Loucy (cell line): ENCODE measurements at regions not wholly inside any gene's neighbourhood (a gene's known extent, or its start where the extent isn't known, plus 50 kb on each side); places are given as distances from the start of the nearest gene placed in this dataset.
"Not testable (repeated sequence)": the region's sequence is repeated elsewhere in the genome, so short reads cannot be mapped to it uniquely, and the experiment has no call there.

ENCODE experiments used
- H2AFZ ChIP-seq: fragments of 200-600 bp; sonication (generic); 2 replicates; pipeline ENCODE4 v1.6.0; 2016; ENCODE audit warnings: antibody characterized with exemption, mild to moderate bottlenecking, low read length, moderate library complexity
- H3F3A ChIP-seq: fragments of 200-600 bp; 2 replicates; pipeline ENCODE4 v1.6.0; 2016; ENCODE audit warnings: antibody characterized with exemption, low read depth, mild to moderate bottlenecking
- H3K27me3 ChIP-seq: fragments of 200-600 bp; sonication (generic); 2 replicates; pipeline ENCODE4 v1.6.1; 2014; ENCODE audit warnings: low read length, mild to moderate bottlenecking; ENCODE audit not compliant: insufficient read depth, poor library complexity, severe bottlenecking
- H3K36me3 ChIP-seq: fragments of 200-600 bp; sonication (generic); 2 replicates; pipeline ENCODE4 v1.6.1; 2016; ENCODE audit warnings: low read length; ENCODE audit not compliant: insufficient read depth
- H3K4me1 ChIP-seq: fragments of 200-600 bp; sonication (generic); 2 replicates; pipeline ENCODE4 v1.5.1; 2014; ENCODE audit warnings: low read length, mild to moderate bottlenecking; ENCODE audit not compliant: insufficient read depth, poor library complexity, severe bottlenecking
- H3K4me2 ChIP-seq: fragments of 200-600 bp; sonication (generic); 2 replicates; pipeline ENCODE4 v1.6.0; 2014; ENCODE audit warnings: antibody characterized with exemption, low read length, low read depth, mild to moderate bottlenecking; ENCODE audit not compliant: poor library complexity, severe bottlenecking
- H3K4me3 ChIP-seq: fragments of 200-600 bp; sonication (generic); 2 replicates; pipeline ENCODE4 v1.5.1; 2014; ENCODE audit warnings: low read length, mild to moderate bottlenecking, mixed read lengths; ENCODE audit not compliant: poor library complexity, severe bottlenecking
- H3K79me2 ChIP-seq: fragments of 200-600 bp; sonication (generic); 2 replicates; pipeline ENCODE4 v1.6.1; 2014; ENCODE audit warnings: low read length; ENCODE audit not compliant: insufficient read depth
- H3K9ac ChIP-seq: fragments of 200-600 bp; sonication (generic); 2 replicates; pipeline ENCODE4 v1.6.0; 2014; ENCODE audit warnings: mild to moderate bottlenecking, low read depth, low read length, moderate library complexity; ENCODE audit not compliant: poor library complexity, severe bottlenecking
- H3K9me2 ChIP-seq: fragments of 200-600 bp; sonication (generic); replicated peaks from 2 replicates; pipeline ENCODE4 v1.6.1; 2016; ENCODE audit warnings: low read depth, low read length, mixed read lengths
- H3K9me3 ChIP-seq: fragments of 200-600 bp; sonication (generic); 2 replicates; pipeline ENCODE4 v1.6.1; 2014; ENCODE audit warnings: mild to moderate bottlenecking, antibody characterized with exemption, low read length, low read depth; ENCODE audit not compliant: insufficient read depth
- H4K20me1 ChIP-seq: fragments of 200-600 bp; sonication (generic); 2 replicates; pipeline ENCODE4 v1.6.0; 2014; ENCODE audit warnings: antibody characterized with exemption, low read length, mild to moderate bottlenecking; ENCODE audit not compliant: insufficient read depth, poor library complexity, severe bottlenecking
- EZH2phosphoT487 ChIP-seq: fragments of 200-600 bp; IDR thresholded peaks from 2 replicates; pipeline ENCODE4 v1.6.1; 2018; ENCODE audit warnings: antibody characterized with exemption, mild to moderate bottlenecking, moderate library complexity, borderline replicate concordance
- TF ChIP-seq, protein P1 (sequence below): fragments of 200-600 bp; sonication (generic); conservative IDR thresholded peaks from 2 replicates; pipeline ENCODE4 v1.5.1; 2014; ENCODE audit warnings: mild to moderate bottlenecking, antibody characterized with exemption, low read length

DNA sequence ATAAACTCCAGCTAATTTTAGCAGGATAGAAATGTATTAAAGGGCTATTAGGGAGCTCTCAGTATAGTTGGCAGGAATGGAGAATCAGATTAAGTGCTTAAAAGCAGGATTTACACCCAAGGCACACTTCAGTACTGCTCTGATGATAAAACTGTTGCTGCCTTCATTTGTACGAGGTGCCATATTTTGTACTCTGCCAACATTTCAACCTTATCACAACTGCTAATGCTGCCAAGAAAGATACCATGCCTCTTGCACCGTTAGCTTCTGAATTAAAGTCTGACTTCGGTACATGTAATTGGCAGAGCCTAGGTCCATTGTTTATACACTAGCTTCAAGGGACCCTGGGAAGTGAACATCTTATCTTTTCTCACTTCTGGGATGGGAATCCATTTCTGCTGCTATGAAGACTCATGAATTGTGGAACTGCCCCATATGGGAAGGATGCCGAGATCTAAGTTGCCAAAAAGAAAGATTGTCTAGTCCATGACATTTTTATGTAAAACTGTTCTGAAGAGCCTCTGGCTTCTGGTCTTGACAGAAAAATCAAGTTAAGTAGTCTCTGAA, 624.0 kb upstream of the IGFBP7 start:
- H3K4me3 ChIP-seq, result no peak overlapping the region
- H3K4me2 ChIP-seq, result no peak overlapping the region
- TF ChIP-seq, protein P1, sequence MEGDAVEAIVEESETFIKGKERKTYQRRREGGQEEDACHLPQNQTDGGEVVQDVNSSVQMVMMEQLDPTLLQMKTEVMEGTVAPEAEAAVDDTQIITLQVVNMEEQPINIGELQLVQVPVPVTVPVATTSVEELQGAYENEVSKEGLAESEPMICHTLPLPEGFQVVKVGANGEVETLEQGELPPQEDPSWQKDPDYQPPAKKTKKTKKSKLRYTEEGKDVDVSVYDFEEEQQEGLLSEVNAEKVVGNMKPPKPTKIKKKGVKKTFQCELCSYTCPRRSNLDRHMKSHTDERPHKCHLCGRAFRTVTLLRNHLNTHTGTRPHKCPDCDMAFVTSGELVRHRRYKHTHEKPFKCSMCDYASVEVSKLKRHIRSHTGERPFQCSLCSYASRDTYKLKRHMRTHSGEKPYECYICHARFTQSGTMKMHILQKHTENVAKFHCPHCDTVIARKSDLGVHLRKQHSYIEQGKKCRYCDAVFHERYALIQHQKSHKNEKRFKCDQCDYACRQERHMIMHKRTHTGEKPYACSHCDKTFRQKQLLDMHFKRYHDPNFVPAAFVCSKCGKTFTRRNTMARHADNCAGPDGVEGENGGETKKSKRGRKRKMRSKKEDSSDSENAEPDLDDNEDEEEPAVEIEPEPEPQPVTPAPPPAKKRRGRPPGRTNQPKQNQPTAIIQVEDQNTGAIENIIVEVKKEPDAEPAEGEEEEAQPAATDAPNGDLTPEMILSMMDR, result no peak
- no peak for TF ChIP-seq EZH2phosphoT487
- H2AFZ ChIP-seq, result no peak overlapping the region
- H3K36me3 ChIP-seq, result no peaks in the 10 kb centered on the region
- H3K9ac ChIP-seq, result no peak overlapping the region
- no peaks in the 10 kb centered on the region for H3K27me3 ChIP-seq
- no peaks in the 10 kb centered on the region for H3K9me2 ChIP-seq
- H3F3A ChIP-seq, result no peaks in the 10 kb centered on the region
- H3K79me2 ChIP-seq, result no peaks in the 10 kb centered on the region
- no peaks in the 10 kb centered on the region for H3K4me1 ChIP-seq
- H3K9me3 ChIP-seq, result no peaks in the 10 kb centered on the region
- H4K20me1 ChIP-seq, result no peaks in the 10 kb centered on the region

- not testable (repeated sequence) for H3K9me2 ChIP-seq, H3K36me3 ChIP-seq, H2AFZ ChIP-seq, H3K9me3 ChIP-seq, H3K4me2 ChIP-seq, H3F3A ChIP-seq, H3K4me1 ChIP-seq, H3K79me2 ChIP-seq, H4K20me1 ChIP-seq, H3K9ac ChIP-seq, H3K27me3 ChIP-seq, H3K4me3 ChIP-seq
These were observed 619.8 kb upstream of the IGFBP7 start for GRCh38 chr4:57729775-57730570.

- TF ChIP-seq EZH2phosphoT487, result no peak
- TF ChIP-seq, protein P1, result no peak
- no peak overlapping the region for H3K9ac ChIP-seq
These were observed 616.0 kb upstream of the IGFBP7 start for GRCh38 chr4:57726154-57726553.

DNA sequence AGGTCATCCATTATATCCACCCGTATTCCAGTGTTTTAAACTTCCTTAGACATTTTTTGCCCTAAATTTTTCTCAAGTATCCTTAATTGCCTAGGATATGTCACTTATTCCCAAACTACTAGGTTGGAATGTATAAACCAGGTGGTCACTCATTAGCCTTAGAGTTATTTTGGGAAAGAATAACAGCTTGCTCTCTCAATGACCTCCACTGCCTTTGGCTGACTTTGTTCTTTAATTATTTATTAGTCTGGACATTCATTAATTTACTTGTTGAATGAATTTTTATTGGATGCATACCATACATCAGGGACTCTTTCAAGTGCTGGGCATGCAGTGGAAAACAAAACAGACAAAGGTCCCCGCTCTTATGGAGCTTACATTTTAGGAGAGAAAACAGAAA, 609.3 kb upstream of the IGFBP7 start:
- Histone ChIP-seq H3K9me3 (no peaks in the 10 kb centered on the region), H3K27me3 (no peaks in the 10 kb centered on the region), H3K4me1 (no peaks in the 10 kb centered on the region), H3K36me3 (no peaks in the 10 kb centered on the region), H2AFZ (no peak overlapping the region), H3K9me2 (no peaks in the 10 kb centered on the region), H3K9ac (no peak overlapping the region), H3K4me3 (no peak overlapping the region), H3F3A (no peaks in the 10 kb centered on the region), H4K20me1 (no peaks in the 10 kb centered on the region), H3K4me2 (no peak overlapping the region), H3K79me2 (no peaks in the 10 kb centered on the region)
- TF ChIP-seq, protein P1, result no peak
- TF ChIP-seq EZH2phosphoT487, result no peak

More at GRCh38 chr4:57726154-57726553, 616.0 kb upstream of the IGFBP7 start:
- H3K4me1 ChIP-seq, result no peaks in the 10 kb centered on the region
- H4K20me1 ChIP-seq, result no peaks in the 10 kb centered on the region
- no peaks in the 10 kb centered on the region for H3K79me2 ChIP-seq
- no peak overlapping the region for H2AFZ ChIP-seq
- no peaks in the 10 kb centered on the region for H3K27me3 ChIP-seq
- H3K36me3 ChIP-seq, result no peaks in the 10 kb centered on the region
- no peak overlapping the region for H3K4me2 ChIP-seq
- no peaks in the 10 kb centered on the region for H3K9me3 ChIP-seq
- no peak overlapping the region for H3K4me3 ChIP-seq
- H3F3A ChIP-seq, result no peaks in the 10 kb centered on the region
- H3K9me2 ChIP-seq, result no peaks in the 10 kb centered on the region

GRCh38 chr4:57714313-57714712, 604.1 kb upstream of the IGFBP7 start:
- not testable (repeated sequence) for H3K9me3 ChIP-seq, H2AFZ ChIP-seq

More at GRCh38 chr4:57714313-57714712, 604.1 kb upstream of the IGFBP7 start:
- not testable (repeated sequence) for H3K4me2 ChIP-seq, H3F3A ChIP-seq, H3K4me1 ChIP-seq, H4K20me1 ChIP-seq, H3K9me2 ChIP-seq, H3K79me2 ChIP-seq, H3K9ac ChIP-seq, H3K27me3 ChIP-seq, H3K4me3 ChIP-seq, H3K36me3 ChIP-seq
